ENCODE measurements at regions not wholly inside any gene's neighbourhood (a gene's known extent, or its start where the extent isn't known, plus 50 kb on each side); places are given as distances from the start of the nearest gene placed in this dataset.

GRCh38 chr1:30634507-30634906 is 88.9 kb downstream of the MATN1 start:
- TF ChIP-seq JUND (IDR thresholded peaks at IDR 0.05; ENCODE audit: low read depth): no peak
- in situ Hi-C loops (cut with HindIII; ENCODE audit: low pct_unique_long_range_greater_than_20kb, low sequenced_read_pairs): no loop called here
- DNase-seq (ENCODE audit: low read depth in 1 of 2, low spot score in 1 of 2): no peak

- no peak for TF ChIP-seq JUND (IDR thresholded peaks at IDR 0.05; ENCODE audit: low read depth)
- DNase-seq (ENCODE audit: low read depth in 1 of 2, low spot score in 1 of 2): no peak
- in situ Hi-C loops (cut with HindIII; ENCODE audit: low pct_unique_long_range_greater_than_20kb, low sequenced_read_pairs): no loop called here
Measured at GRCh38 chr1:30633294-30633693, 90.1 kb downstream of the MATN1 start.

GRCh38 chr1:30632481-30632880 is 90.9 kb downstream of the MATN1 start:
- TF ChIP-seq JUND (IDR thresholded peaks at IDR 0.05; ENCODE audit: low read depth): no peak
- no peak for DNase-seq (ENCODE audit: low read depth in 1 of 2, low spot score in 1 of 2)
- in situ Hi-C loops (cut with HindIII; ENCODE audit: low pct_unique_long_range_greater_than_20kb, low sequenced_read_pairs): no loop called here

GRCh38 chr1:30631700-30632099 is 91.7 kb downstream of the MATN1 start:
- in situ Hi-C loops (cut with HindIII; ENCODE audit: low pct_unique_long_range_greater_than_20kb, low sequenced_read_pairs): no loop called here
- no peak for TF ChIP-seq JUND (IDR thresholded peaks at IDR 0.05; ENCODE audit: low read depth)
- DNase-seq (ENCODE audit: low read depth in 1 of 2, low spot score in 1 of 2): no peak

- no peak for DNase-seq (ENCODE audit: low read depth in 1 of 2, low spot score in 1 of 2)
- in situ Hi-C loops (cut with HindIII; ENCODE audit: low pct_unique_long_range_greater_than_20kb, low sequenced_read_pairs): no loop called here
- TF ChIP-seq JUND (IDR thresholded peaks at IDR 0.05; ENCODE audit: low read depth): no peak
Measured at GRCh38 chr1:30629501-30629900, 93.9 kb downstream of the MATN1 start.

- DNase-seq (ENCODE audit: low read depth in 1 of 2, low spot score in 1 of 2): no peak
- in situ Hi-C loops (cut with HindIII; ENCODE audit: low pct_unique_long_range_greater_than_20kb, low sequenced_read_pairs): no loop called here
- no peak for TF ChIP-seq JUND (IDR thresholded peaks at IDR 0.05; ENCODE audit: low read depth)
Measured at GRCh38 chr1:30627994-30628393, 95.4 kb downstream of the MATN1 start.

GRCh38 chr1:30627206-30627605 is 96.2 kb downstream of the MATN1 start:
- no peak for TF ChIP-seq JUND (IDR thresholded peaks at IDR 0.05; ENCODE audit: low read depth)
- no peak for DNase-seq (ENCODE audit: low read depth in 1 of 2, low spot score in 1 of 2)
- in situ Hi-C loops (cut with HindIII; ENCODE audit: low pct_unique_long_range_greater_than_20kb, low sequenced_read_pairs): no loop called here

GRCh38 chr1:30623431-30623830 is 100.0 kb downstream of the MATN1 start:
- TF ChIP-seq JUND (IDR thresholded peaks at IDR 0.05; ENCODE audit: low read depth): no peak
- in situ Hi-C loops (cut with HindIII; ENCODE audit: low pct_unique_long_range_greater_than_20kb, low sequenced_read_pairs): no loop called here
- DNase-seq (ENCODE audit: low read depth in 1 of 2, low spot score in 1 of 2): no peak

- no peak for TF ChIP-seq JUND (IDR thresholded peaks at IDR 0.05; ENCODE audit: low read depth)
- no peak for DNase-seq (ENCODE audit: low read depth in 1 of 2, low spot score in 1 of 2)
- in situ Hi-C loops (cut with HindIII; ENCODE audit: low pct_unique_long_range_greater_than_20kb, low sequenced_read_pairs): no loop called here
Measured at GRCh38 chr1:30619619-30620018, 103.8 kb downstream of the MATN1 start.

GRCh38 chr1:30618335-30618747 is 105.0 kb downstream of the MATN1 start:
- in situ Hi-C loops (cut with HindIII; ENCODE audit: low pct_unique_long_range_greater_than_20kb, low sequenced_read_pairs): no loop called here
- TF ChIP-seq JUND (IDR thresholded peaks at IDR 0.05; ENCODE audit: low read depth): no peak
- DNase-seq (ENCODE audit: low read depth in 1 of 2, low spot score in 1 of 2): no peak

- no peak for TF ChIP-seq JUND (IDR thresholded peaks at IDR 0.05; ENCODE audit: low read depth)
- in situ Hi-C loops (cut with HindIII; ENCODE audit: low pct_unique_long_range_greater_than_20kb, low sequenced_read_pairs): no loop called here
- DNase-seq (ENCODE audit: low read depth in 1 of 2, low spot score in 1 of 2): no peak
Measured at GRCh38 chr1:30616759-30617158, 106.6 kb downstream of the MATN1 start.

GRCh38 chr1:30615816-30616590 is 107.4 kb downstream of the MATN1 start:
- TF ChIP-seq JUND (IDR thresholded peaks at IDR 0.05; ENCODE audit: low read depth): no peak
- in situ Hi-C loops (cut with HindIII; ENCODE audit: low pct_unique_long_range_greater_than_20kb, low sequenced_read_pairs): no loop called here

GRCh38 chr1:30615076-30615795 is 108.1 kb downstream of the MATN1 start:
- in situ Hi-C loops (cut with HindIII; ENCODE audit: low pct_unique_long_range_greater_than_20kb, low sequenced_read_pairs): no loop called here
- no peak for TF ChIP-seq JUND (IDR thresholded peaks at IDR 0.05; ENCODE audit: low read depth)
- no peak for DNase-seq (ENCODE audit: low read depth in 1 of 2, low spot score in 1 of 2)

More at GRCh38 chr1:30615816-30616590, 107.4 kb downstream of the MATN1 start:
- no peak for DNase-seq (ENCODE audit: low read depth in 1 of 2, low spot score in 1 of 2)

Measured in T47D (cell line).